HG03095 (cell line): ENCODE measurements at regions not wholly inside any gene's neighbourhood (a gene's known extent, or its start where the extent isn't known, plus 50 kb on each side); places are given as distances from the start of the nearest gene placed in this dataset.
"Not testable (repeated sequence)": the region's sequence is repeated elsewhere in the genome, so short reads cannot be mapped to it uniquely, and the experiment has no call there.

ENCODE experiments used
- ATAC-seq: cut with Tn5 transposase; IDR thresholded peaks from one replicate; pipeline ENCODE4 v1.9.1; 2021; ENCODE audit warnings: moderate library complexity; ENCODE audit not compliant: unreplicated experiment

DNA sequence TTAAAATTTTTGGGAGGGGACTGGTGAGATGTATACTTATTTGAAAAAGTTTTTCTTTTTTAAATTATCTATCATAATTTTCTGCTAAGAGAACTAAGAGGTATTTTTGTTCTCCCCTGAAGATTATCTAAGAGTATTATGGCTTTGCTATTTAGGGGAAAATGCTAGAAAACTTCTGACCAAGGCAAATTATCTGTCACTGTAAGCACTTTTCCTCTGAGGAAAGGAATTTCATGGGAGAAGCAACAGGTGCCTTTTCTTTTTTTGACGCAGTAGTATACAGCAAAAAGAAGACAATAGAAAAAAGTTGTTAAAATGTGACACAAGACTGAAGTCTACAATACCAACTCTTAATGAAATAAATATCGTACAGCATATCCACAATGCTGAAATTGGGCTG lies 201.6 kb upstream of the NANOGP8 start:
- no peak for ATAC-seq

DNA sequence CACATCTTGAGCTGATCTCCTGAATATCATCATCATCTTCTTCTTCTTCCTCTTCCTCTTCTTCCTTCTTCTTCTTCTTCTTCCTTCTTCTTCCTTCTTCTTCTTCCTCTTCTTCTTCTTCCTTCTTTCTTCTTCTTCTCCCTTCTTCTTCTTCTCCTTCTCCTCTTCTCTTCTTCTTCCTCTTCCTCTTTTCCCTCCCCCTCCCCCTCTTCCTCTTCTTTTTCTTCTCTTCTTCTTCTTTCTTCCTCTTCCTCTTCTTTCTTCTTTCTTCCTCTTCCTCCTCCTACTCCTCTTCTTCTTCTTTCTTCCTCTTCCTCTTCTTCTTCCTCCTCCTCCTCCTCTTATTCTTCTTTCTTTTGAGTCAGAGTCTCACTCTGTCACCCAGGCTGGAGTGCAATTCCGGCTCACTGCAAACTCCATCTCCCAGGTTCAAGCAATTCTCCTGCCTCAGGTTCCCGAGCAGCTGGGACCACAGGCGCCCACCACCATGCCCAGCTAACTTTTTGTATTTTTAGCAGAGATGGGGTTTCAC lies 197.9 kb upstream of the NANOGP8 start:
- no peak for ATAC-seq

DNA sequence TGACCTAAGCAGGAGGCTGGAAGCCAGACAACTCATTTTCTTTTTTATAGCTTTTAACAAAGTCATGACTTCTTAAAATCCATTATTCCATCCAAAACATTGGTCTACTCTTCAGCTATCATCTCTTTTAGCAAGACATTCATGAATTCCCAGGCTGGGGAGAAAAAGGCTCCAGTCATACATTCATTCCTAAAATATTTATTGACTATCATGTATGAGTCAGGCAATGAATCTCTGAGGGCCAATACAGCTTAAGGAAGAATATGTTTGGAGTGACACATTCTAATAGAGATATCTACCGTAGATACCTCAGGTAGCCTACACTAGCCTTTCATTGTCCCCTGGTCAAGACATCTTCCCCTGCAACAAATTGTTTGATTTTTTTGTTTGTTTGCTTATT lies 196.4 kb upstream of the NANOGP8 start:
- no peak for ATAC-seq

DNA sequence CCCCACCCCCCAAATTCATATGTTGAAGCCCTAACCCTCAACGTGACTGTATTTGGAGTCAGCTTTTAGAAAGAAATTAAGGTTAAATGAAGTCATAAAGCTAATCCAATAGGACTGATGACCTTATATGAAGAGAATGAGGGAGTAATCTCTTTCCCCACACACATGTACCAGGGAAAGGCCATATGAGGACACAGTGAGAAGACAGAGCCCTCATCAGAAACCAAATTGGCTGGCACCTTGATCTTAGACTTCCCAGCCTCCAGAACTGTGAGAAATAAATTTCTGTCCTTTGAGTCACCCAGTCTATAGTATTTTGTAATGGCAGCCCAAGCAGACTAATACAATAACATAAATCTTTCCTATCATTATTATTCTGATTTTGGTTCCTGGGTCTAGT lies 194.7 kb upstream of the NANOGP8 start:
- no peak for ATAC-seq

DNA sequence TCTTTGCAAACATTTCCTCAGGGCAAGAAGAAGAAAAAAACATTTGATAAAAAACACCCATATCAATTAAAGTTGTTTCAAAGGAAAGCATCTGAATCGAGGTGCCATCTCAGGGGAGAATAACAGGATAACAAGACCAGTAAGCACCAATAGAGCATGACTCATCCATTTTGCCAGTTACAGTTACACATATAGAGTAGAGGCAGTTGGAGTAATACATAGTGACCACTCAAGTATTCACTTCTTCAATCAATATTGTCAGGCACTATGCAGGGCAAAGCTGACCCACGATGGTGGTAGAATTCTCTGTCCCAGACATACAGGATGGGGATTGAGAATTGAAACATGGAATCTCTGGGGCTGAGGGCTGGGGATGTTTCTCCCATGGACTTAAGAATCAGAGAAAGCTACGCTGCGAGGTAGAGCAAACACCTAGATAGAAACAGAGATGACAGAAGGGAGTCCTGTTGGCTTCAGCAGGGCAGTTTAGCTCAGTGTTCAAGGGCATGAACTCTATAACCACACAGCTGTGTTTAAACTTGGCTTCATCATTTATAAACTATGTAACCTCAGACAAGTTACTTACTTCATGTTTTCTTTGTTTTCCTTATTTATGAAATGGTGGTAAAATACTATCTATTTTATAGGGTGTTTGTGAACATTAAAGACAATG lies 186.4 kb upstream of the NANOGP8 start:
- ATAC-seq: no peak

DNA sequence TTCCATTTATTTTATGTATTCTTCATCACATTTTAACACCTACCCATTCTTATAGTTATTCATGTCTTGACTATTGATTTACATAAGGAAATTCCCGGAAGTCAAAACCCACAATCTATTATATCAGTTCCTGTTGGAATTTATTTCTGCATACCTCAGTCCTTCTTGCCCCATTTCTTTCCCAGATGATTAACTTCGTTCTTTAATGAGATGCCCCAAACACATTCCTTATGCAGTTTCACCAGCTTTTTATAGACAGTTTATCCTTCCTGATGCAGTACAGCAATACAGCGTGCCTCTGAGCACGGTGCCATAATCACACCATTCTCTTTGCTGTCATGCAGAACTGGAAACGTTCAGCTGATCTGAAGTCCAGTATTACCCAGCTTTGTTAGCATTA lies 175.8 kb upstream of the NANOGP8 start:
- no peak for ATAC-seq

DNA sequence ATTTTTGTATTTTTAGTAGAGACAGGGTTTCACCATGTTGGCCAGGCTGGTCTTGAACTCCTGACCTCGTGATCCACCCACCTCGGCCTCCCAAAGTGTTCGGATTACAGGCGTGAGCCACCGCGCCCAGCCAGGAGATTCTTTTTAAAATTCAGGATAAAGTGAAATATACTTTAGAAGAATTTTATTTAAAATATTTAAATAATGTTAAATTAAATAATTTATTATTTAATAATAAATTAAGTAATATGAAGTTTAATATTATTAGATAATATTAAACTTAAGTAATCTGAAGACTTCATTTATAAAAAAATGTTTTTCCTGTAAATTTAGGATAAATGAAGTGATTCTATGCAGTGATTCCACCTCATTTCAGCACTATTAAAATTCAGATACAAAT lies 175.2 kb upstream of the NANOGP8 start:
- ATAC-seq: not testable (repeated sequence)

DNA sequence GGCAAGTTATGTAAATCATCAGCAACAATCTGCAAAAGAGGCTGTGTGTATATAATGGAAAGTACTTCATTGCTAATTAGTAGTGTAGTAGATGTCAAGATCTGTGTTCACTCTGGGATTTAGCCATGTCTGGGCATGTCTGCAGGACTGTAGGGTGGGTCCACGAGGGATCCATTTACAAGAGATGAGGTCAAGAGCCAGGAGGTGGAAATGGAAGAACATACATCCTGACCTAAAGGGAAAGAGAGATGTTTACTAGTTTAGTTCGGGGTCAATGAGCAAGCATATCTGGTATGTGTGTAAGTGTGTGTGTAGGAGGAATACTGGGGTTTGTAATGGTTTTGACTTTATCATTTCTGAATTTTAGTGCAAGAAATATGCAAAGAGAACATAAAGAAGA lies 171.5 kb upstream of the NANOGP8 start:
- no peak for ATAC-seq

DNA sequence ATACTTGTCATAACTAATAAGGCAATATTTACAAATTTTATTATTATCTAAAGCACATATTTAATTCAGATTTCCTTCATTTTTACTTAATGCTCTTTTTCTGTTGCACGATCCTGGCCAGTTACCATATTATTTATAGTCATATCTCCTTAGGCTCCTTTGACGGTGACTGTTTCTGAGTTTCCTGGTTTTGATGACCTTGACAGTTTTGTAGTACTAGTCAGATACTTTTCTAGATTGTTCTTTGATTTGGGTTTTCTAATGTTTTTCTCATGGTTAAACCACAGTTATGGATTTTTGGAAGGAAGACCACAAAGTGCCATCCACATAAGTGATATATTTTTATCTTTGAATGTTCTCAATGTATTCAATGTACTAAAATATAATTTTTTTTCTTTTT lies 171.0 kb upstream of the NANOGP8 start:
- ATAC-seq: no peak

DNA sequence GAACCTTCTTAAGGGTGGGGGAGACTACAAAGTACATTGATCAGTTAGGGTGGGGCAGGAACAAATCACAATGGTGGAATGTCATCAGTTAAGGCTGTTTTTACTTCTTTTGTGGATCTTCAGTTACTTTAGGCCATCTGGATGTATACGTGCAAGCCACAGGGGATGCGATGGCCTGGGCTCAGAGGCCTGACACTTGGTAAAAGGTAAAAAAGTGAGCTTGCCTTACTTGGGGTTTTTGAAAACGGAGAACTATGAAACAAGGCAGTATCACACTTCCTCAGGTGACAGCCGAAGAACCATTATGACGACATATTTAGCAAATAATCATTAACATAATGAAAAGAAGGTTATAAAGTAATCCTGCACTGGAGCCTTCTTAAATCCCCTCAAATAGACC lies 169.8 kb upstream of the NANOGP8 start:
- not testable (repeated sequence) for ATAC-seq

DNA sequence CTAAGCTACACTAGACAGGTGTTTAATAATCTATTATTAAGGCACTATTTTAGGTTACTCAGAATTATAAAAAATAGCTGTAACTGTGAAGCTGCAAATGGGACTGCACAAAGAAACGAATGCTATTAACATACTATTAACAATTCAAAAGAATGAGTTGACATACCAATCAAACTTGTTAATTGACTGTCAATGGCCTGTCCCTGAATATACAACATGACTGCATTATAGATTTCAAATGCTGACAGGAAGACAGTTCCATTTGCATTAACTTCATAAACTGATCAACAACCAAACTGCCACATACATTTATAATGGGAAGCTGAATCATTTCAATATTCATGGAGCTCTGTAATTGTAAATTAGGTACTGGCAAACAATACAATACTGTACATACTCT lies 169.0 kb upstream of the NANOGP8 start:
- no peak for ATAC-seq

DNA sequence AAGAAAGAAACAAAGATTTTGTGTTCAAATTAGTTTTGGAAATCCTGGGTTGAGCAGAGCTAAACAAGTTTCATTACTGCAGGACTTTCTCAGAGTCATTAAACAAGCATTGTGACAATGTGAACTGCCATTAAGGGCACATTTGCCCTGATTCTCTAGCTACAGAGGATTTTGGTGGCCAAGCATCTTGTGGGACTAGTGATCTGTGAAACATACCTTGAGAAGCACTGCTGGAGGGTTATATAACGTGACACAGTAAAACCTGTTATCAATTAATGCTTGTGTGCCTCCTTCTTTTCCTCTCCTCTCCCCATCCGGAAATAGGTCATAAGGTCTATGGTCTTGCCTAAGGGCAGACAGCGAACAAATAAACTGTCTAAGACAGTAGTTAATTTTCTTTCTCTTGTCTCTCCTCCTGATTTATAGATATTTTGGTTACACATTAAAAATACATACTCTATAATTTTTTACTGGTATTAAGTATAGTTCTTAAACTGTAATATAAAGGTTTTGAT lies 167.3 kb upstream of the NANOGP8 start:
- no peak for ATAC-seq

DNA sequence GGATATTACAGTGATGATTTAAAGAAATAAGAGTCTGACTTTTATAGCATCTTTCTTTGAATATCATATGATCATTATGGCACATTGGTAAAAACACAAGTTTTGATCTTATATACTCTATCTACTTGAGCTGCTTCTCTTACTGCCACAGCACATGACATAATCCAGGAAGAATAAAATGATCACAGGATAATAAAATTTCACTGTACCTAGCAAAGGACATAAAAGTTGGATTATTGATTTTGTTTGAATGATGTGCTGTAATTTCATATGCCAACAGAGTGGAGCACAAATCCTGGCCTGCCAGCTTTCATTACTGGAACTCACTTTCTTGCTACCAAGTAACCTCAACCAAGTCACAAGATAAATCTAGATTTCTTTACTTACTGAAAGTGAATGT lies 162.1 kb upstream of the NANOGP8 start:
- ATAC-seq: no peak

DNA sequence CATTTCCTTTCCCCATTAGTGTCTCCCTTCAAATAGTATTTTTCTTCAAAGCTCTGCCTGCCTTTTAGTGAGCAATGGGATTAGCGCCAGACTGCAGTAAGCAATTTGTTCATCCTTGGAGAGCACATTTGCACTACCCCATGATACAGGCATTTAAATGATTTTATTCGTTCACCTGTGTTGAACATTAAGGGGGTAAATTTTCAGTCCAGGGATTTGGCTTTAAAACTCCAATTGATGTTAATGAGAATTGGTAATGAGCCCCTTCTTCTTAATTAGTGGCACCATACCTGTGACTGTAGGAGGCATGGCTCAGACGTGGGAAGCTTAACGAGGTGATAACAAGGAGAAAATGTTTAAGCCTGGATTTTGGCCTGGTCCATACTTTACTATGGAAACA lies 161.4 kb upstream of the NANOGP8 start:
- no peak for ATAC-seq

DNA sequence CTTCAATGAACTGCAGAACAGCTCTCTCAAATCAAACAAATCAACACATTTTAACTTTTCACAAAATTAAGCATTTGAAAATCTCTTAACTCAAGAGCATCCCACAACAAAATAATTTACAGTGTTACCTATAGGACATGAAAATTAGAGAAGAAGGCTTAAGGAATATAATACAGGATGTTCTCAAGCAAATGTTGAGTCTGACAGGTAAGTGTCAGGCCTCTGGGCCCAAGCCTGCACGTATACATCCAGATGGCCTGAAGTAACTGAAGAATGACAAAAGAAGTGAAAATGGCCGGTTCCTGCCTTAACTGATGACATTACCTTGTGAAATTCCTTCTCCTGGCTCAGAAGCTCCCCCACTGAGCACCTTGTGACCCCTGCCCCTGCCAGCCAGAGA lies 160.6 kb upstream of the NANOGP8 start:
- not testable (repeated sequence) for ATAC-seq

DNA sequence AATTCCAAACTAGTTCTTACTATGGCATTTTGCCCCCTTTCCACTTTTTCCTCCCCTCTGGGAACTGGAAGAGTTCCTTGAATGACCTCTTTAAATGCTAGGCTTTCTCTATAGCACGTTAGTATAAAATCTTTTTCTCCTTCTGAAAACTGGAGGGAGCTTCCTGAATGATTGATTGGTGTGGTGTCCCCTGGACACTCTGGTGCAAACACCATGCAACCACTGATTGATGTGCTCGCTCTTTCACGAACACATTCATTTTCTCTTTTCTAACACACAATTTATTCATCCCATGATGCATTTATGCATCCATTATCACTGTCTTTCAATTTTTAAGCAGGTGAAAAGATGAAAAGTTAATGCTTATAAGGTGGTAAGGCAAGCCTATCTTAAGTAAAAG lies 159.1 kb upstream of the NANOGP8 start:
- no peak for ATAC-seq

DNA sequence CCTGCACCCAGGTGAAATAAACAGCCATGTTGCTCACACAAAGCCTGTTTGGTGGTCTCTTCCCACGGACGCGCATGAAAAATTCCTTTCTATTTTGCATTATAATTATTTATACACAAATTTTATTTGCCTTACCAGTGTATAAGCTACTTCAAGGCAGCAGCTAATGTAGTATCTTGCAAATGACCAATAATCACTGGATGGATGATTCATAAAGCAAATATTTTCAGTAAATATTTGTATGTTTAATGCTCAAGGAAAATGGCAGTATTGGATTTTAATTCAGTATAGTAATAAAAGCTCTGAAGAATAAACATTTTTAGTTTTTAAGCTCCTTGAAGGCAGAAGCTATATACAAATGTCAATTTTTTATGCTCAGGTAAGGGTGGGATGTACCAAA lies 158.7 kb upstream of the NANOGP8 start:
- no peak for ATAC-seq

DNA sequence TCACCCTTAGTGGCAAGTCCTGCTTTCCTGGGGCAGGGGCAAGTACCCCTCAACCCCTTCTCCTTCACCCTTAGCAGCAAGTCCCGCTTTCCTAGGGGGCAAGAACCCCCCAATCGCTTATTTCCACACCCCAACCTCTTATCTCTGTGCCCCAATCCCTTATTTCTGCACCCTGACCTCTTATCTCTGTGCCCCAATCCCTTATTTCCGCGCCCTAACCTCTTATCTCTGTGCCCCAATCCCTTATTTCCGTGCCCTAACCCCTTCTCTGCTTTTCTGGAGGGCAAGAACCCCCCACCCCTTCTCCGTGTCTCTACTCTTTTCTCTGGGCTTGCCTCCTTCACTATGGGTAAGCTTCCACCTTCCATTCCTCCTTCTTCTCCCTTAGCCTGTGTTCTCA lies 154.6 kb upstream of the NANOGP8 start:
- not testable (repeated sequence) for ATAC-seq

DNA sequence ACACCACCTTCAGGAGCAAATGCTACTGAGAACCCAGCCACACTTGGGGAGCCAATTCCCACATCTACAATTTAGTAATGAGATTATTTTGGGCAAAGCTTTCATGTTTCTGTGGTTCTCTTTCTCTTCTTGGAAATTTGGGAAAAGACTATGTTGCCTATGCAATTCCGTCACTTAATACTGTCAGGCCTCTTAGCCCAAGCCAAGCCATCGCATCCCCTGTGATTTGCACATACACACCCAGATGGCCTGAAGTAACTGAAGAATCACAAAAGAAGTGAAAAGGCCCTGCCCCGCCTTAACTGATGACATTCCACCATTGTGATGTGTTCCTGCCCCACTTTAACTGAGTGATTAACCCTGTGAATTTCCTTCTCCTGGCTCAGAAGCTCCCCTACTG lies 153.4 kb upstream of the NANOGP8 start:
- not testable (repeated sequence) for ATAC-seq

DNA sequence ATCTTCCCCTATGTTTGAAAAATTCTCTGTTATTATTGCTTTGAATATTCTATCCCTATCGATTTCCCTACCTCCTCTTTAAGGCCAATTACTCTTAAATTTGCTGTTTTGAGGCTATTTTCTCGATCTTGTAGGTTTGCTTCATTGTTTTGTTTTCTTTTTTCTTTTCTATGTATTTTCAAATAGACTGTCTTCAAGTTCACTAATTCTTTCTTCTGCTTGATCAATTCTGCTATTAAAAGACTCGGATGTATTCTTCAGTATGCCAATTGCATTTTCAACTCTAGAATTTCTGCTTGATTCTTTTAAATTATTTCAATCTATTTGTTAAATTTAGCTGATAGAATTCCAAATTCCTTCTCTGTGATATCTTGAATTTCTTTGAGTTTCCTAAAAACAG lies 144.0 kb upstream of the NANOGP8 start:
- ATAC-seq: no peak

DNA sequence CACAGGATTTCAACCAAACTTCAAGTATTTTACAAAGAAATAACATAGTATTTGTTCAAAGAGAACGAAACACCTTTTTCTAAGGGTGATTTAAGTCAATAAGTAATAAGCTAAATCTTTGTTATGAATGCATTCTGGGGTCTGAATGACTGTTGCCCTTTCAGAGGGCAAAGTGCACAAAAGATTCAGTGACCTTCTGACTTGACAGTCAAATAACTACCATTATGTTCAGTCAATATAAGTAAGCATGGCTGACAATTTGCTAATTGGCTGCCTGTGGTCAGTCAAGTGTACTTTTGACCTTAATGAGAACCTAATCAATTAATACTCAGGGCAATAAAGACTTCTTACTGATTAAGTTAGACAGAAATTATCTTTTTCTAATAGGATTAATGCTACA lies 133.1 kb upstream of the NANOGP8 start:
- no peak for ATAC-seq

DNA sequence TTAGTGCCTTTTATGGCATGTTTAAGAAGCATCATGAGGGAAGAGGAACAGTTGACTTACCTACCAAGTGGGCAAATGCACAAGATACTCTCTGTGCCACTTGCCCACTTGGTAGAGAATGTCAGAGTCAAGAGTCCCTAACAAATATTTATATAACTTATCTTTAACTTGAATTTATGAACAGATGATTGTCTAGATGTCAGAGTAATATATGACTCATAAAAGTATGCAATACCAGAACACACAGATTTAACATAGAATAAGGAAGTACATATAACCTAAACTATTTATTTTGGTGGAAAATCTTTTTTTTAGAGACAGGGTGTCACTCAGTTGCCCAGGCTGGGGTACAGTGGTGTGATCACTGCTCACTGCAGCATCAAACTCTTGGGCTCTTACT lies 130.0 kb upstream of the NANOGP8 start:
- no peak for ATAC-seq
